22Rv1 (cell line): ENCODE measurements at regions not wholly inside any gene's neighbourhood (a gene's known extent, or its start where the extent isn't known, plus 50 kb on each side); places are given as distances from the start of the nearest gene placed in this dataset.

ENCODE experiments used
- CTCF ChIP-seq: fragments of 450-650 bp; IDR thresholded peaks from 2 replicates; pipeline ENCODE4 v1.5.1; 2017; ENCODE audit warnings: mild to moderate bottlenecking
- ZFX ChIP-seq: fragments of 450-650 bp; IDR thresholded peaks from 2 replicates; pipeline ENCODE4 v1.6.1; 2017; ENCODE audit warnings: antibody characterized with exemption, borderline replicate concordance

DNA sequence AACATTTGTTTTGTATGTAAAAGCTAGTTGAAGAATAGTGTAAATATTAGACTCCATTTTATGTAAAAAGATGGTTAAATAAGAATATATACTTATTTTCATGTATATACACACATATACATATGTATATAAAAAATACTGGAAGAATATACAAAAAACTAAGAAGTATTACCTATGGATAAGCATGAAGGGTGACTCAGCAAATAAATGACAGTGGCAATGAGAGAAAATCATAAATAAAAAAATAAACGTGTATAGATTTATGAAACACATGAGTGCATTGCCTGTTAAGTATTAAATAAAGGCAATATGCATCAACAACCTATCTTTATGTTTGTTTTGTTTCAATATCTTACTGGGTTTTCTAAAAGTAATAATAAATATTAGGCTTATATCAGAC, 435.3 kb downstream of the CYLC2 start:
- TF ChIP-seq CTCF (no peak), ZFX (no peak)
